ENCODE measurements at regions not wholly inside any gene's neighbourhood (a gene's known extent, or its start where the extent isn't known, plus 50 kb on each side); places are given as distances from the start of the nearest gene placed in this dataset.
"Not testable (repeated sequence)": the region's sequence is repeated elsewhere in the genome, so short reads cannot be mapped to it uniquely, and the experiment has no call there.

GRCh38 chr2:140091926-140092325 lies 1311.7 kb upstream of the NXPH2 start:
- ATAC-seq = no peak
- no peaks in the 10 kb centered on the region for H3K36me3 Mint-ChIP-seq
- peaks cover 11% of the 10 kb centered on the region for H3K9me3 Mint-ChIP-seq
- H3K4me3 Mint-ChIP-seq = no peak overlapping the region
- DNase-seq (ENCODE audit: low spot score in 2 of 2) = no peak
- no peaks in the 10 kb centered on the region for H3K4me1 Mint-ChIP-seq
- H3K27ac Mint-ChIP-seq = no peak overlapping the region

GRCh38 chr2:140086964-140087363 lies 1306.8 kb upstream of the NXPH2 start:
- no peak overlapping the region for H3K27ac Mint-ChIP-seq
- DNase-seq (ENCODE audit: low spot score in 2 of 2) (no peak), ATAC-seq (no peak)
- H3K4me3 Mint-ChIP-seq = no peak overlapping the region
- peaks cover 20% of the 10 kb centered on the region for H3K9me3 Mint-ChIP-seq
- H3K4me1 Mint-ChIP-seq = no peaks in the 10 kb centered on the region
- H3K36me3 Mint-ChIP-seq = no peaks in the 10 kb centered on the region

GRCh38 chr2:140085674-140086073 lies 1305.5 kb upstream of the NXPH2 start:
- H3K36me3 Mint-ChIP-seq = no peaks in the 10 kb centered on the region
- no peak overlapping the region for H3K27ac Mint-ChIP-seq
- DNase-seq (ENCODE audit: low spot score in 2 of 2) (no peak), ATAC-seq (no peak)
- no peak overlapping the region for H3K4me3 Mint-ChIP-seq
- H3K4me1 Mint-ChIP-seq = no peaks in the 10 kb centered on the region
- H3K9me3 Mint-ChIP-seq = peaks cover 20% of the 10 kb centered on the region

GRCh38 chr2:140079038-140079437 lies 1298.8 kb upstream of the NXPH2 start:
- Mint-ChIP-seq H3K4me1 (no peaks in the 10 kb centered on the region), H3K4me3 (no peak overlapping the region), H3K9me3 (peaks cover 19% of the 10 kb centered on the region), H3K36me3 (no peaks in the 10 kb centered on the region), H3K27ac (no peak overlapping the region)
- ATAC-seq (no peak), DNase-seq (ENCODE audit: low spot score in 2 of 2) (no peak)

GRCh38 chr2:140076164-140076563 lies 1296.0 kb upstream of the NXPH2 start:
- ATAC-seq = no peak
- peaks cover 24% of the 10 kb centered on the region for H3K9me3 Mint-ChIP-seq
- H3K27ac Mint-ChIP-seq = no peak overlapping the region
- H3K4me1 Mint-ChIP-seq = no peaks in the 10 kb centered on the region
- no peak overlapping the region for H3K4me3 Mint-ChIP-seq
- H3K36me3 Mint-ChIP-seq = no peaks in the 10 kb centered on the region
- DNase-seq (ENCODE audit: low spot score in 2 of 2) = no peak

- H3K4me3 Mint-ChIP-seq; H3K36me3 Mint-ChIP-seq; ATAC-seq; H3K27ac Mint-ChIP-seq; DNase-seq (ENCODE audit: low spot score in 2 of 2); H3K4me1 Mint-ChIP-seq: not testable (repeated sequence)
- peaks cover 33% of the 10 kb centered on the region for H3K9me3 Mint-ChIP-seq
These were observed 1293.6 kb upstream of the NXPH2 start for GRCh38 chr2:140073763-140074162.

GRCh38 chr2:140067661-140068060 lies 1287.5 kb upstream of the NXPH2 start:
- ATAC-seq = no peak
- H3K36me3 Mint-ChIP-seq = no peaks in the 10 kb centered on the region
- H3K9me3 Mint-ChIP-seq = peaks cover 37% of the 10 kb centered on the region
- H3K4me1 Mint-ChIP-seq = no peaks in the 10 kb centered on the region
- no peak for DNase-seq (ENCODE audit: low spot score in 2 of 2)
- H3K4me3 Mint-ChIP-seq = no peak overlapping the region
- H3K27ac Mint-ChIP-seq = no peak overlapping the region

GRCh38 chr2:140064243-140064642 lies 1284.1 kb upstream of the NXPH2 start:
- H3K27ac Mint-ChIP-seq = no peak overlapping the region
- no peak for ATAC-seq
- H3K4me1 Mint-ChIP-seq = no peaks in the 10 kb centered on the region
- no peaks in the 10 kb centered on the region for H3K36me3 Mint-ChIP-seq
- peaks cover 29% of the 10 kb centered on the region for H3K9me3 Mint-ChIP-seq
- no peak for DNase-seq (ENCODE audit: low spot score in 2 of 2)
- H3K4me3 Mint-ChIP-seq = no peak overlapping the region

- H3K4me3 Mint-ChIP-seq = no peak overlapping the region
- peaks cover 29% of the 10 kb centered on the region for H3K9me3 Mint-ChIP-seq
- H3K27ac Mint-ChIP-seq = no peak overlapping the region
- ATAC-seq = no peak
- DNase-seq (ENCODE audit: low spot score in 2 of 2) = no peak
- H3K4me1 Mint-ChIP-seq = no peaks in the 10 kb centered on the region
- H3K36me3 Mint-ChIP-seq = no peaks in the 10 kb centered on the region
These were observed 1283.2 kb upstream of the NXPH2 start for GRCh38 chr2:140063356-140063755.

GRCh38 chr2:140061240-140061639 lies 1281.0 kb upstream of the NXPH2 start:
- DNase-seq (ENCODE audit: low spot score in 2 of 2) (no peak), ATAC-seq (no peak)
- H3K36me3 Mint-ChIP-seq = no peaks in the 10 kb centered on the region
- peaks cover 27% of the 10 kb centered on the region for H3K9me3 Mint-ChIP-seq
- no peak overlapping the region for H3K27ac Mint-ChIP-seq
- H3K4me3 Mint-ChIP-seq = no peak overlapping the region
- no peaks in the 10 kb centered on the region for H3K4me1 Mint-ChIP-seq

GRCh38 chr2:140057928-140058327 lies 1277.7 kb upstream of the NXPH2 start:
- DNase-seq (ENCODE audit: low spot score in 2 of 2) (no peak), ATAC-seq (no peak)
- Mint-ChIP-seq H3K4me3 (no peak overlapping the region), H3K36me3 (no peaks in the 10 kb centered on the region), H3K9me3 (peaks cover 21% of the 10 kb centered on the region), H3K27ac (no peak overlapping the region), H3K4me1 (no peaks in the 10 kb centered on the region)

GRCh38 chr2:140041811-140042210 lies 1261.6 kb upstream of the NXPH2 start:
- Mint-ChIP-seq H3K9me3 (peaks cover 35% of the 10 kb centered on the region), H3K4me1 (no peaks in the 10 kb centered on the region), H3K27ac (no peak overlapping the region), H3K36me3 (no peaks in the 10 kb centered on the region), H3K4me3 (no peak overlapping the region)
- DNase-seq (ENCODE audit: low spot score in 2 of 2) (no peak), ATAC-seq (no peak)

- ATAC-seq = no peak
- Mint-ChIP-seq H3K9me3 (peaks cover 35% of the 10 kb centered on the region), H3K4me3 (no peak overlapping the region), H3K4me1 (no peaks in the 10 kb centered on the region), H3K27ac (no peak overlapping the region), H3K36me3 (no peaks in the 10 kb centered on the region)
- DNase-seq (ENCODE audit: low spot score in 2 of 2) = no peak
These were observed 1261.0 kb upstream of the NXPH2 start for GRCh38 chr2:140041239-140041638.

- Mint-ChIP-seq H3K36me3 (no peaks in the 10 kb centered on the region), H3K4me1 (no peaks in the 10 kb centered on the region), H3K4me3 (no peak overlapping the region), H3K27ac (no peak overlapping the region), H3K9me3 (peaks cover 13% of the 10 kb centered on the region)
- ATAC-seq = no peak
- DNase-seq (ENCODE audit: low spot score in 2 of 2) = no peak
These were observed 1253.4 kb upstream of the NXPH2 start for GRCh38 chr2:140033638-140034037.

GRCh38 chr2:140027966-140028365 lies 1247.8 kb upstream of the NXPH2 start:
- Mint-ChIP-seq H3K4me1 (no peaks in the 10 kb centered on the region), H3K4me3 (no peak overlapping the region), H3K27ac (no peak overlapping the region), H3K9me3 (peaks cover 7% of the 10 kb centered on the region), H3K36me3 (no peaks in the 10 kb centered on the region)
- DNase-seq (ENCODE audit: low spot score in 2 of 2) (no peak), ATAC-seq (no peak)

GRCh38 chr2:140027320-140027719 lies 1247.1 kb upstream of the NXPH2 start:
- no peak for DNase-seq (ENCODE audit: low spot score in 2 of 2)
- H3K9me3 Mint-ChIP-seq = peaks cover 9% of the 10 kb centered on the region
- no peak overlapping the region for H3K27ac Mint-ChIP-seq
- no peak for ATAC-seq
- no peak overlapping the region for H3K4me3 Mint-ChIP-seq
- H3K4me1 Mint-ChIP-seq = no peaks in the 10 kb centered on the region
- no peaks in the 10 kb centered on the region for H3K36me3 Mint-ChIP-seq

- H3K4me3 Mint-ChIP-seq = no peak overlapping the region
- DNase-seq (ENCODE audit: low spot score in 2 of 2) = no peak
- ATAC-seq = no peak
- H3K4me1 Mint-ChIP-seq = no peaks in the 10 kb centered on the region
- no peak overlapping the region for H3K27ac Mint-ChIP-seq
- H3K36me3 Mint-ChIP-seq = no peaks in the 10 kb centered on the region
- peaks cover 6% of the 10 kb centered on the region for H3K9me3 Mint-ChIP-seq
These were observed 1243.1 kb upstream of the NXPH2 start for GRCh38 chr2:140023291-140023690.
